ENCODE measurements at regions not wholly inside any gene's neighbourhood (a gene's known extent, or its start where the extent isn't known, plus 50 kb on each side); places are given as distances from the start of the nearest gene placed in this dataset.

DNA sequence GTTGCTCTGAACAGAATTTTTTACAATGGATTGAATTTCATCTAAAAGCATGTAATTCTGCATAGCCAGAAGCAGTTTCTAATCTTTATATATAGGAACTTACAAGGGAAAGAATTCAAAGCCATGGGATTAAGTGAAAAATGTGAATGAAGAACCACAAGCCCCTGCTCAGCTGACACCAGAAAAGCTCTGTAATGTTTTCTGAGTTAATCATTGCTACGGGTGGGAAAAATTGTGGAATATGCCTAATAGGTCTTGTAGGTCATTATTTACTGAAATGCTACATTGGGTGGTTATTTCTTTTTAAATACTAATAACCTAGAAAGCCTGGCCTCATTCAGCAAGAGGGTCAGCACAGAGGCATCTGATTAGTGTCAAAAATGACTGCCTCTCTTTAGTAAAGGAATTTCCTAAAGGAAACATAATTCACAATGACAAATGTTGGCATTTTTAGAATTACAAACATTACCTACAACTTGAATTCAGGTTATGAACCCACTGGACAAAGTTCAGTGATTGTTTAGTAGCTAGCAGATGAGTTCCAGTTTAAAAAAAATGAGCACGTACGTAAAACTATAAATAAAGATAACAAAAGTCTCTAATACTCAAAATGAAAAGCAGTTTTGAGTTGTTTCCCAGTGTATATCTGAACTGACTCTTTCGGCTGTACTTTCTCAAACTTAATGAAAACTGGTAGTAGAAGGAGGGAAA, 75.3 kb downstream of the BMP4 start:
- WGBS, 2 donors, result 65 to 74% methylated on average over 4 of the region's 4 CpGs
- H3K27ac ChIP-seq, result no peak overlapping the region
- intact Hi-C loops (cut with DNase I), result no loop called here
- H3K4me1 ChIP-seq, result peaks cover 0 to 4% of the 10 kb centered on the region in 2 donors
- no peak for TF ChIP-seq CTCF (IDR thresholded peaks at IDR 0.05)
- no peak for TF ChIP-seq POLR2A (IDR thresholded peaks at IDR 0.05)
- no peaks in the 10 kb centered on the region for H3K9me3 ChIP-seq
- DNase-seq, result no peak
- H3K36me3 ChIP-seq, result no peaks in the 10 kb centered on the region
- H3K27me3 ChIP-seq, result no peaks in the 10 kb centered on the region
- H3K4me3 ChIP-seq (replicated peaks in 1 of 3), result no peak overlapping the region

DNA sequence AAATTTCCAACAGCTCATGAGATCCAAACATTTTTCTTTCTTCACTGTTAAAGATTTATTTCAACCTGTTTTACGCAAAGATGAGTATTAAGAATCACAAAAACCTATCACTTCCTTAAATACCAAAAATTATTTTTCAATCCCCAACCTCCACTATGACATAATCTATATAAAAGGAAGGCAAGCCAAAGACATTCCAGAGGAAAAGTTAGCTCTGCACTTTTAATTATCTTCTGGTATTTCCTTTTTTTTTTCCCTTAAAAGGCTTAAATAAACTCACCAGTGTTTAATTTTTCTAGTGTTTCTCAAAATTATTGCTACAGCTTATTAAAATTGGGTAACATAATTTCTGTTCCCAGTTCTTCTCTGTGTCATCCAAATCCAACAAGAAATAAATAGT, 75.9 kb downstream of the BMP4 start:
- TF ChIP-seq POLR2A (IDR thresholded peaks at IDR 0.05), result no peak
- TF ChIP-seq CTCF (IDR thresholded peaks at IDR 0.05), result no peak
- no peaks in the 10 kb centered on the region for H3K9me3 ChIP-seq
- 91 to 93% methylated on average over 1 of the region's 1 CpG for WGBS, 2 donors
- H3K27ac ChIP-seq, result no peak overlapping the region
- H3K4me3 ChIP-seq (replicated peaks in 1 of 3), result no peak overlapping the region
- DNase-seq, result no peak
- peaks cover 0 to 4% of the 10 kb centered on the region in 2 donors for H3K4me1 ChIP-seq
- no peaks in the 10 kb centered on the region for H3K27me3 ChIP-seq
- intact Hi-C loops (cut with DNase I), result no loop called here
- H3K36me3 ChIP-seq, result no peaks in the 10 kb centered on the region

GRCh38 chr14:53879747-53880146, 76.9 kb downstream of the BMP4 start:
- H3K36me3 ChIP-seq, result no peaks in the 10 kb centered on the region
- intact Hi-C loops (cut with DNase I), result no loop called here
- H3K9me3 ChIP-seq, result no peaks in the 10 kb centered on the region
- H3K27ac ChIP-seq, result no peak overlapping the region
- H3K27me3 ChIP-seq, result no peaks in the 10 kb centered on the region
- no peak for DNase-seq
- peaks cover 0 to 3% of the 10 kb centered on the region in 2 donors for H3K4me1 ChIP-seq
- 75 to 83% methylated on average over 6 of the region's 6 CpGs for WGBS, 2 donors
- no peak overlapping the region for H3K4me3 ChIP-seq (replicated peaks in 1 of 3)
- TF ChIP-seq CTCF (IDR thresholded peaks at IDR 0.05) (no peak), POLR2A (IDR thresholded peaks at IDR 0.05) (no peak)

- WGBS, 2 donors, result 78 to 79% methylated on average over 8 of the region's 8 CpGs
- no peaks in the 10 kb centered on the region for H3K36me3 ChIP-seq
- H3K4me1 ChIP-seq, result no peaks in the 10 kb centered on the region
- H3K9me3 ChIP-seq, result no peaks in the 10 kb centered on the region
- no peak overlapping the region for H3K4me3 ChIP-seq (replicated peaks in 1 of 3)
- TF ChIP-seq POLR2A (IDR thresholded peaks at IDR 0.05), result no peak
- no peak for TF ChIP-seq CTCF (IDR thresholded peaks at IDR 0.05)
- intact Hi-C loops (cut with DNase I), result no loop called here
- H3K27ac ChIP-seq, result no peak overlapping the region
- H3K27me3 ChIP-seq, result no peaks in the 10 kb centered on the region
- DNase-seq, result no peak
Observed at GRCh38 chr14:53879022-53879686, 77.5 kb downstream of the BMP4 start.

DNA sequence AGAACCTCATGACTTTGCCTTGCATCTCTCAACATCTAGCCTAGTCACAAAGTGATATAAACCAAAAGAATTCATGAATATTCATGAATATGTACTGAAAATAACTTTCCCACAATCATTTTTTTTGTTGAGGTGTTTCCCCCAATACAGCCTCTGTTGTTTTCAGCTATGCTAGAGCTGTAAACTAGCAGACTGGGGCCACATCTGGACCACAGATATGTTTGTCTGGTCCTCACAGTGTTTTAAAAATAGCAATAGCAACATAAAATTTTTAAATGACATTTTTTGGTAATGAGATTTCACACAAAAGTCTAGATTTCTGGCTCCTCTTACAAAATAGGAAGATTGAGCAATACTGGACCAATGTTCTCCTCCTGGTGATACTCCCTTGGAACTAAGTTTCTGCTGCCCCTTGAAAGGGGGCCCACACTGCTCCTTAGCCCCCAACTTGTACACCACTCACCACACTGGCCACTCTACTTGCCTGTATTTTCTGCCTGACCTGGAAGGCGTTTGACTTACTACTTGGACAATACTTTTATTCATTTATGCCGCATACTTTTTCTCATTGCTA, 81.2 kb downstream of the BMP4 start:
- no peak for DNase-seq
- H3K9me3 ChIP-seq, result no peaks in the 10 kb centered on the region
- no peaks in the 10 kb centered on the region for H3K36me3 ChIP-seq
- H3K4me1 ChIP-seq, result peaks cover 0 to 9% of the 10 kb centered on the region in 2 donors
- H3K27me3 ChIP-seq, result no peaks in the 10 kb centered on the region
- no peak overlapping the region for H3K27ac ChIP-seq
- intact Hi-C loops (cut with DNase I), result no loop called here
- WGBS, 2 donors, result 91 to 96% methylated on average over 2 of the region's 2 CpGs
- no peak for TF ChIP-seq POLR2A (IDR thresholded peaks at IDR 0.05)
- TF ChIP-seq CTCF (IDR thresholded peaks at IDR 0.05), result no peak
- no peak overlapping the region for H3K4me3 ChIP-seq (replicated peaks in 1 of 3)

Measured in thyroid gland (tissue), 4 donors.